ENCODE measurements at regions not wholly inside any gene's neighbourhood (a gene's known extent, or its start where the extent isn't known, plus 50 kb on each side); places are given as distances from the start of the nearest gene placed in this dataset.

DNA sequence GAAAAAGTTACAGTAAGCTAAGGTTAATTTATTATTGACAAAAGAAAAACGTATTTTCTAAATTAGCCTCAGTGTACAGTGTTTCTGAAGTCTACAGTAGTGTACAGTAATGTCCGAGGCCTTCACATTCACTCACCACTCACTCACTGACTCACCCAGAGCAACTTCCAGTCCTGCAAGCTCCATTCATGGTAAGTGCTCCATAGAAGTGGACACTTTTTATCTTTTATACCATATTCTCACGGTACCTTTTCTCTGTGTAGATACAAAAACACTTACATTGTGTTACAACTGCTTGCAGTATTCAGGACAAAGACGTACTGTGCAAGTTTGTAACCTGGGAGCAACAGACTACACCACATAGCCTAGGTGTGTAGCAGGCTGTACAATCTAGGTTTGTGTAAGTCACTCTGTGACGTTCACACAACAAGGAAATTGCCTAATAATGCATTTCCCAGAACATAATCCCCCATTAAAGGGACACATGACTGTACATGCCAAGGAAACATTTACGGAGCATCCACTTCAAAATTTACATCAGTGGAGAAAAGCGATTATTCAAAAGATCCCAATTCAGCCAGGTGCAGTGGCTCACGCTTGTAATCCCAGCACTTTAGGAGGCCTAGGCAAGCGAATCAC is 133.4 kb downstream of the BANF2 start:
- TF ChIP-seq, protein P1, sequence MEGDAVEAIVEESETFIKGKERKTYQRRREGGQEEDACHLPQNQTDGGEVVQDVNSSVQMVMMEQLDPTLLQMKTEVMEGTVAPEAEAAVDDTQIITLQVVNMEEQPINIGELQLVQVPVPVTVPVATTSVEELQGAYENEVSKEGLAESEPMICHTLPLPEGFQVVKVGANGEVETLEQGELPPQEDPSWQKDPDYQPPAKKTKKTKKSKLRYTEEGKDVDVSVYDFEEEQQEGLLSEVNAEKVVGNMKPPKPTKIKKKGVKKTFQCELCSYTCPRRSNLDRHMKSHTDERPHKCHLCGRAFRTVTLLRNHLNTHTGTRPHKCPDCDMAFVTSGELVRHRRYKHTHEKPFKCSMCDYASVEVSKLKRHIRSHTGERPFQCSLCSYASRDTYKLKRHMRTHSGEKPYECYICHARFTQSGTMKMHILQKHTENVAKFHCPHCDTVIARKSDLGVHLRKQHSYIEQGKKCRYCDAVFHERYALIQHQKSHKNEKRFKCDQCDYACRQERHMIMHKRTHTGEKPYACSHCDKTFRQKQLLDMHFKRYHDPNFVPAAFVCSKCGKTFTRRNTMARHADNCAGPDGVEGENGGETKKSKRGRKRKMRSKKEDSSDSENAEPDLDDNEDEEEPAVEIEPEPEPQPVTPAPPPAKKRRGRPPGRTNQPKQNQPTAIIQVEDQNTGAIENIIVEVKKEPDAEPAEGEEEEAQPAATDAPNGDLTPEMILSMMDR (IDR thresholded peaks at IDR 0.05): no peak
- TF ChIP-seq POLR2A (IDR thresholded peaks at IDR 0.05): no peak
